H9 (cell line): ENCODE measurements at regions not wholly inside any gene's neighbourhood (a gene's known extent, or its start where the extent isn't known, plus 50 kb on each side); places are given as distances from the start of the nearest gene placed in this dataset.

Experiments
- DNase-seq: peaks from one replicate; pipeline ENCODE4 v3.0.0-alpha.2; 2017
- H2AFZ ChIP-seq: one replicate; pipeline ENCODE4 v1.6.1; 2013; ENCODE audit warnings: mild to moderate bottlenecking, low read length, control low read depth, moderate library complexity
- H2AK5ac ChIP-seq: 2 replicates; pipeline ENCODE4 v1.6.1; 2013; ENCODE audit warnings: low read length, control low read depth, mixed read lengths; ENCODE audit not compliant: insufficient read length
- H2BK120ac ChIP-seq: one replicate; pipeline ENCODE4 v1.6.1; 2013; ENCODE audit warnings: low read depth, mild to moderate bottlenecking, low read length, control low read depth, inconsistent platforms; ENCODE audit not compliant: poor library complexity, severe bottlenecking
- H2BK12ac ChIP-seq: 2 replicates; pipeline ENCODE4 v1.6.1; 2013; ENCODE audit warnings: low read length, control low read depth, mixed read lengths, low read depth; ENCODE audit not compliant: insufficient read length
- H2BK15ac ChIP-seq: 2 replicates; pipeline ENCODE4 v1.6.1; 2013; ENCODE audit warnings: low read depth, low read length, control low read depth
- H2BK20ac ChIP-seq: one replicate; pipeline ENCODE4 v1.6.1; 2013; ENCODE audit warnings: low read depth, mild to moderate bottlenecking, low read length, control low read depth, inconsistent platforms; ENCODE audit not compliant: poor library complexity, severe bottlenecking
- H2BK5ac ChIP-seq: 2 replicates; pipeline ENCODE4 v1.6.1; 2013; ENCODE audit warnings: low read length, control low read depth, mixed read lengths; ENCODE audit not compliant: insufficient read length
- H3K14ac ChIP-seq: 2 replicates; pipeline ENCODE4 v1.6.1; 2013; ENCODE audit warnings: low read length, control low read depth; ENCODE audit not compliant: insufficient read depth
- H3K18ac ChIP-seq: 2 replicates; pipeline ENCODE4 v1.6.1; 2013; ENCODE audit warnings: low read depth, mild to moderate bottlenecking, mixed read lengths, low read length, control low read depth; ENCODE audit not compliant: insufficient read length
- H3K23ac ChIP-seq: 2 replicates; pipeline ENCODE4 v1.6.1; 2013; ENCODE audit warnings: low read length, control low read depth, mixed read lengths, low read depth; ENCODE audit not compliant: insufficient read length
- H3K23me2 ChIP-seq: 2 replicates; pipeline ENCODE4 v1.6.1; 2013; ENCODE audit warnings: low read depth, mild to moderate bottlenecking, mixed read lengths, low read length, control low read depth; ENCODE audit not compliant: insufficient read length, poor library complexity, severe bottlenecking
- H3K27ac ChIP-seq: 2 replicates; pipeline ENCODE4 v1.5.1; 2013; ENCODE audit warnings: low read length, control low read depth, mixed read lengths, low read depth; ENCODE audit not compliant: insufficient read length
- H3K27me3 ChIP-seq: 2 replicates; pipeline ENCODE4 v1.6.1; 2013; ENCODE audit warnings: low read length, control low read depth, inconsistent platforms; ENCODE audit not compliant: insufficient read depth
- H3K4ac ChIP-seq: 2 replicates; pipeline ENCODE4 v1.6.1; 2013; ENCODE audit warnings: low read depth, mild to moderate bottlenecking, control low read depth, inconsistent platforms, low read length, moderate library complexity
- H3K4me1 ChIP-seq: 2 replicates; pipeline ENCODE4 v1.6.1; 2013; ENCODE audit warnings: low read length, control low read depth, inconsistent platforms; ENCODE audit not compliant: insufficient read depth
- H3K4me2 ChIP-seq: 2 replicates; pipeline ENCODE4 v1.6.1; 2013; ENCODE audit warnings: low read length, control low read depth, mixed read lengths; ENCODE audit not compliant: insufficient read length, insufficient read depth
- H3K56ac ChIP-seq: 2 replicates; pipeline ENCODE4 v1.6.1; 2013; ENCODE audit warnings: low read depth, mild to moderate bottlenecking, mixed read lengths, low read length, control low read depth; ENCODE audit not compliant: insufficient read length
- H3K79me1 ChIP-seq: 2 replicates; pipeline ENCODE4 v1.6.1; 2013; ENCODE audit warnings: low read depth, mild to moderate bottlenecking, moderate library complexity, low read length, control low read depth, inconsistent platforms; ENCODE audit not compliant: insufficient read depth, poor library complexity, severe bottlenecking
- H3K79me2 ChIP-seq: 2 replicates; pipeline ENCODE4 v1.6.1; 2013; ENCODE audit warnings: low read length, control low read depth, inconsistent platforms; ENCODE audit not compliant: insufficient read depth
- H3K9ac ChIP-seq: 2 replicates; pipeline ENCODE4 v1.6.1; 2013; ENCODE audit warnings: low read length, control low read depth, mixed read lengths; ENCODE audit not compliant: insufficient read length; ENCODE audit errors: extremely low read depth
- H3K9me3 ChIP-seq: one replicate; pipeline ENCODE4 v1.6.1; 2013; ENCODE audit warnings: low read depth, low read length, inconsistent platforms; ENCODE audit not compliant: control insufficient read depth
- H3T11ph ChIP-seq: one replicate; pipeline ENCODE4 v1.6.1; 2013; ENCODE audit warnings: mild to moderate bottlenecking, low read length, control low read depth, inconsistent platforms
- H4K20me1 ChIP-seq: one replicate; pipeline ENCODE4 v1.6.1; 2013; ENCODE audit not compliant: control insufficient read depth, insufficient read length, insufficient read depth
- H4K5ac ChIP-seq: 2 replicates; pipeline ENCODE4 v1.6.1; 2013; ENCODE audit warnings: low read depth, mild to moderate bottlenecking, mixed read lengths, low read length, control low read depth; ENCODE audit not compliant: insufficient read length
- H4K8ac ChIP-seq: replicated peaks from 2 replicates; pipeline ENCODE4 v1.6.1; 2013; ENCODE audit warnings: low read length, control low read depth, mixed read lengths, low read depth; ENCODE audit not compliant: insufficient read length
- H4K91ac ChIP-seq: 2 replicates; pipeline ENCODE4 v1.6.1; 2013; ENCODE audit warnings: low read depth, mild to moderate bottlenecking, moderate library complexity, mixed read lengths, low read length, control low read depth; ENCODE audit not compliant: insufficient read length
- H3K27ac Mint-ChIP-seq, 3 experiments: 2 replicates in 2 of 3; 3 replicates in 1 of 3; pipeline ENCODE4 v1.8.0; 2020 to 2021; ENCODE audit warnings: mixed read lengths in 3 of 3, mild to moderate bottlenecking in 1 of 3, moderate library complexity in 1 of 3
- H3K27me3 Mint-ChIP-seq: 2 replicates; pipeline ENCODE4 v1.8.0; 2021; ENCODE audit warnings: low read depth, mild to moderate bottlenecking, moderate library complexity, mixed read lengths
- H3K36me3 Mint-ChIP-seq, 3 experiments: 2 replicates in 2 of 3; 3 replicates in 1 of 3; pipeline ENCODE4 v1.8.0; 2020 to 2021; ENCODE audit warnings: low read depth in 3 of 3, mixed read lengths in 3 of 3; ENCODE audit not compliant: insufficient read depth in 1 of 3
- H3K4me1 Mint-ChIP-seq, 2 experiments: 2 replicates each; pipeline ENCODE4 v1.8.0; 2020; ENCODE audit warnings: mixed read lengths in 2 of 2
- H3K4me3 Mint-ChIP-seq, 2 experiments: 2 replicates in 1 of 2; 3 replicates in 1 of 2; pipeline ENCODE4 v1.8.0; 2020 to 2021; ENCODE audit warnings: mild to moderate bottlenecking in 2 of 2, mixed read lengths in 2 of 2, moderate library complexity in 1 of 2
- H3K9me3 Mint-ChIP-seq, 2 experiments: 2 replicates in 1 of 2; 3 replicates in 1 of 2; pipeline ENCODE4 v1.8.0; 2020; ENCODE audit warnings: mild to moderate bottlenecking in 2 of 2, mixed read lengths in 2 of 2, moderate library complexity in 1 of 2
- WGBS: extraction: QIAGEN DNeasy Blood & Tissue Kit; methylation state at CpG from one replicate; pipeline ENCODE4 v1.1.7; 2013; ENCODE audit warnings: missing lambda C conversion rate, low lambda C conversion rate, mixed read lengths; ENCODE audit not compliant: insufficient read length; ENCODE audit errors: extremely low coverage; 5-methylcytosine and 5-hydroxymethylcytosine counted together
- TF ChIP-seq, protein P1 (sequence below): fragments of 200-600 bp; sonication (generic); conservative IDR thresholded peaks from 3 replicates; pipeline ENCODE4 v1.8.0; 2021; ENCODE audit warnings: antibody characterized with exemption, mild to moderate bottlenecking

DNA sequence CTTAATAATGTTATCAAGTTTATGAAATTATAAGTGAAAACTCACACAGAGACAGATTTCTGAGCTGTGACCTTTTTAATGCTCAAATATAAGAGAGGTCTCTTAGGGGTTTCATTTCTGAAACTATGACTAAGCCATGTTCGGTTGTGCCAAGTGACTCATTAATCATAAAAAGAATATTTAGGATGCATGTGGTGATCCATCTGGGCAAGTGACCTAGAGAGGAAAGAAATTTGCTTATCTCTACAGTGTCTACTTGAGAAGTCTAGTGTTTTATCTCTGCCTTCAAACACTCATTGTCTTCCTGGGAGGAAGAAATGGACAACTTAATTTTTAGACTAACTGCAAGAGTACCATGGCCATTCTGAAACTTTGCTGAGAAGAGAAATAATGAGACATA is 545.3 kb upstream of the GRID2 start:
- H3K4ac ChIP-seq, result no peak overlapping the region
- no peaks in the 10 kb centered on the region for H3K79me1 ChIP-seq
- no peak overlapping the region for H3K23ac ChIP-seq
- no peak for DNase-seq
- Mint-ChIP-seq H3K27me3 (no peaks in the 10 kb centered on the region), H3K4me1 (no peaks in the 10 kb centered on the region), H3K9me3 (no peaks in the 10 kb centered on the region), H3K36me3 (no peaks in the 10 kb centered on the region; a peak in 1 of 7 replicates), H3K27ac (no peak overlapping the region), H3K4me3 (no peak overlapping the region)
- H3K4me2 ChIP-seq, result no peak overlapping the region
- H2BK12ac ChIP-seq, result no peak overlapping the region
- H3K4me1 ChIP-seq, result no peaks in the 10 kb centered on the region
- H2AFZ ChIP-seq, result no peak overlapping the region
- no peak overlapping the region for H2BK20ac ChIP-seq
- H2BK120ac ChIP-seq, result no peak overlapping the region
- no peak overlapping the region for H3T11ph ChIP-seq
- no peak overlapping the region for H2AK5ac ChIP-seq
- H2BK5ac ChIP-seq, result no peak overlapping the region
- no peak overlapping the region for H4K8ac ChIP-seq
- WGBS, result no CpG with 5 or more reads among the region's 1 CpG
- no peak overlapping the region for H3K9ac ChIP-seq
- H3K56ac ChIP-seq, result no peak overlapping the region
- no peak overlapping the region for H3K27ac ChIP-seq
- H4K20me1 ChIP-seq, result no peaks in the 10 kb centered on the region
- H3K79me2 ChIP-seq, result no peaks in the 10 kb centered on the region
- no peak overlapping the region for H2BK15ac ChIP-seq
- no peaks in the 10 kb centered on the region for H3K27me3 ChIP-seq
- H4K5ac ChIP-seq, result no peak overlapping the region
- no peaks in the 10 kb centered on the region for H3K9me3 ChIP-seq
- no peak overlapping the region for H3K18ac ChIP-seq
- H4K91ac ChIP-seq, result no peak overlapping the region
- TF ChIP-seq, protein P1, sequence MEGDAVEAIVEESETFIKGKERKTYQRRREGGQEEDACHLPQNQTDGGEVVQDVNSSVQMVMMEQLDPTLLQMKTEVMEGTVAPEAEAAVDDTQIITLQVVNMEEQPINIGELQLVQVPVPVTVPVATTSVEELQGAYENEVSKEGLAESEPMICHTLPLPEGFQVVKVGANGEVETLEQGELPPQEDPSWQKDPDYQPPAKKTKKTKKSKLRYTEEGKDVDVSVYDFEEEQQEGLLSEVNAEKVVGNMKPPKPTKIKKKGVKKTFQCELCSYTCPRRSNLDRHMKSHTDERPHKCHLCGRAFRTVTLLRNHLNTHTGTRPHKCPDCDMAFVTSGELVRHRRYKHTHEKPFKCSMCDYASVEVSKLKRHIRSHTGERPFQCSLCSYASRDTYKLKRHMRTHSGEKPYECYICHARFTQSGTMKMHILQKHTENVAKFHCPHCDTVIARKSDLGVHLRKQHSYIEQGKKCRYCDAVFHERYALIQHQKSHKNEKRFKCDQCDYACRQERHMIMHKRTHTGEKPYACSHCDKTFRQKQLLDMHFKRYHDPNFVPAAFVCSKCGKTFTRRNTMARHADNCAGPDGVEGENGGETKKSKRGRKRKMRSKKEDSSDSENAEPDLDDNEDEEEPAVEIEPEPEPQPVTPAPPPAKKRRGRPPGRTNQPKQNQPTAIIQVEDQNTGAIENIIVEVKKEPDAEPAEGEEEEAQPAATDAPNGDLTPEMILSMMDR, result no peak
- H3K23me2 ChIP-seq, result no peaks in the 10 kb centered on the region
- H3K14ac ChIP-seq, result no peak overlapping the region
